GM12874 (cell line): ENCODE measurements at regions not wholly inside any gene's neighbourhood (a gene's known extent, or its start where the extent isn't known, plus 50 kb on each side); places are given as distances from the start of the nearest gene placed in this dataset.

ENCODE experiments used
- CTCF ChIP-seq: IDR thresholded peaks from 2 replicates; pipeline ENCODE4 v1.5.1; 2011; ENCODE audit warnings: low read depth, mild to moderate bottlenecking, control low read depth, low read length, moderate library complexity; ENCODE audit not compliant: insufficient read depth

- TF ChIP-seq CTCF, result no peak
These were observed 148.0 kb upstream of the PWP1 start for GRCh38 chr12:107537464-107538119.

GRCh38 chr12:107539196-107539939, 146.2 kb upstream of the PWP1 start:
- TF ChIP-seq CTCF, result no peak

GRCh38 chr12:107541001-107541705, 144.4 kb upstream of the PWP1 start:
- TF ChIP-seq CTCF, result no peak

- TF ChIP-seq CTCF, result no peak
These were observed 142.2 kb upstream of the PWP1 start for GRCh38 chr12:107543416-107543815.

GRCh38 chr12:107543841-107544240, 141.8 kb upstream of the PWP1 start:
- TF ChIP-seq CTCF, result no peak

GRCh38 chr12:107544937-107545336, 140.7 kb upstream of the PWP1 start:
- no peak for TF ChIP-seq CTCF

GRCh38 chr12:107545737-107546353, 139.8 kb upstream of the PWP1 start:
- TF ChIP-seq CTCF, result no peak
